ENCODE measurements at regions not wholly inside any gene's neighbourhood (a gene's known extent, or its start where the extent isn't known, plus 50 kb on each side); places are given as distances from the start of the nearest gene placed in this dataset.
A peak's percentile ranks its signal among the peaks of the same experiment; 100 is the strongest.

- no peak overlapping the region for H3K4me3 ChIP-seq (ENCODE audit: low read depth in 1 of 3, low read length in 3 of 3)
- peak in 1 of 2 donors; percentile 45 for TF ChIP-seq HNF4A (conservative IDR thresholded peaks at IDR 0.05)
- no peak for TF ChIP-seq TAF1 (conservative IDR thresholded peaks at IDR 0.05)
- no peak for TF ChIP-seq GABPA (IDR thresholded peaks at IDR 0.05 in 1 of 2, conservative IDR thresholded peaks at IDR 0.05 in 1 of 2)
- peaks cover 0 to 4% (median 0%) of the 10 kb centered on the region in 4 donors for H3K27me3 ChIP-seq (ENCODE audit: control insufficient read depth in 4 of 4, insufficient read depth in 4 of 4, low read length in 3 of 4)
- no peaks in the 10 kb centered on the region for H3K9me3 ChIP-seq (ENCODE audit: control insufficient read depth in 4 of 4, low read length in 3 of 4)
- 49% methylated on average over 5 of the region's 5 CpGs for WGBS
- H3K4me1 ChIP-seq (ENCODE audit: control insufficient read depth in 4 of 4, insufficient read depth in 4 of 4, low read length in 3 of 4): no peaks in the 10 kb centered on the region
- H3K27ac ChIP-seq (ENCODE audit: low read depth in 1 of 2, low read length in 2 of 2): no peak overlapping the region
- no peak overlapping the region for H3K9ac ChIP-seq (ENCODE audit: low read depth in 1 of 2, low read length in 2 of 2)
- H3K36me3 ChIP-seq (ENCODE audit: control insufficient read depth in 4 of 4, insufficient read depth in 3 of 4, low read depth in 1 of 4, low read length in 3 of 4): no peaks in the 10 kb centered on the region
- DNase-seq (ENCODE audit: low spot score): no peak
Measured at GRCh38 chr3:59368900-59369675, 319.3 kb upstream of the CFAP20DC start.

DNA sequence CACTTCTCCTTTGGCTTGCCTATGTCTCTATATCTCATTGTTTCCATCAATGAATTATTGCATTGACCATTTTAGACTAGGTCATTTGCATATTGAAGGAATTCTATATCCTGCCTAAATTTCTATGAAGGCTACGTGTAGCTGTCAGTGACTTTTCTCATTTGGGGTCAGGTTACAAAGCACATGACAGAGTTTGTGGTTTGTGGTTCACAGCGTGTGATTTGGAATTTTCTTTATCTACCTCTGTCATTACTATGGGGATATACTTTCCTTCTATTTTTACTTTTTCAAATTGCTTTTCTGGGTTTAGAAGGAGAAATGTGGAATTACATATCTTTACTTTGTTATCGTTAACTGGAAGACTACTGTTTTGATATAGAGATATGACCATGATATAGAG lies 317.3 kb upstream of the CFAP20DC start:
- Histone ChIP-seq H3K9ac (ENCODE audit: low read depth in 1 of 2, low read length in 2 of 2) (no peak overlapping the region), H3K9me3 (ENCODE audit: control insufficient read depth in 4 of 4, low read length in 3 of 4) (peaks cover 0 to 1% (median 0%) of the 10 kb centered on the region in 4 donors), H3K4me1 (ENCODE audit: control insufficient read depth in 4 of 4, insufficient read depth in 4 of 4, low read length in 3 of 4) (no peaks in the 10 kb centered on the region), H3K4me3 (ENCODE audit: low read depth in 1 of 3, low read length in 3 of 3) (no peak overlapping the region), H3K27me3 (ENCODE audit: control insufficient read depth in 4 of 4, insufficient read depth in 4 of 4, low read length in 3 of 4) (peaks cover 0 to 4% (median 0%) of the 10 kb centered on the region in 4 donors), H3K36me3 (ENCODE audit: control insufficient read depth in 4 of 4, insufficient read depth in 3 of 4, low read depth in 1 of 4, low read length in 3 of 4) (no peaks in the 10 kb centered on the region), H3K27ac (ENCODE audit: low read depth in 1 of 2, low read length in 2 of 2) (no peak overlapping the region)
- WGBS: 51% methylated on average over 3 of the region's 3 CpGs
- TF ChIP-seq, protein P1, sequence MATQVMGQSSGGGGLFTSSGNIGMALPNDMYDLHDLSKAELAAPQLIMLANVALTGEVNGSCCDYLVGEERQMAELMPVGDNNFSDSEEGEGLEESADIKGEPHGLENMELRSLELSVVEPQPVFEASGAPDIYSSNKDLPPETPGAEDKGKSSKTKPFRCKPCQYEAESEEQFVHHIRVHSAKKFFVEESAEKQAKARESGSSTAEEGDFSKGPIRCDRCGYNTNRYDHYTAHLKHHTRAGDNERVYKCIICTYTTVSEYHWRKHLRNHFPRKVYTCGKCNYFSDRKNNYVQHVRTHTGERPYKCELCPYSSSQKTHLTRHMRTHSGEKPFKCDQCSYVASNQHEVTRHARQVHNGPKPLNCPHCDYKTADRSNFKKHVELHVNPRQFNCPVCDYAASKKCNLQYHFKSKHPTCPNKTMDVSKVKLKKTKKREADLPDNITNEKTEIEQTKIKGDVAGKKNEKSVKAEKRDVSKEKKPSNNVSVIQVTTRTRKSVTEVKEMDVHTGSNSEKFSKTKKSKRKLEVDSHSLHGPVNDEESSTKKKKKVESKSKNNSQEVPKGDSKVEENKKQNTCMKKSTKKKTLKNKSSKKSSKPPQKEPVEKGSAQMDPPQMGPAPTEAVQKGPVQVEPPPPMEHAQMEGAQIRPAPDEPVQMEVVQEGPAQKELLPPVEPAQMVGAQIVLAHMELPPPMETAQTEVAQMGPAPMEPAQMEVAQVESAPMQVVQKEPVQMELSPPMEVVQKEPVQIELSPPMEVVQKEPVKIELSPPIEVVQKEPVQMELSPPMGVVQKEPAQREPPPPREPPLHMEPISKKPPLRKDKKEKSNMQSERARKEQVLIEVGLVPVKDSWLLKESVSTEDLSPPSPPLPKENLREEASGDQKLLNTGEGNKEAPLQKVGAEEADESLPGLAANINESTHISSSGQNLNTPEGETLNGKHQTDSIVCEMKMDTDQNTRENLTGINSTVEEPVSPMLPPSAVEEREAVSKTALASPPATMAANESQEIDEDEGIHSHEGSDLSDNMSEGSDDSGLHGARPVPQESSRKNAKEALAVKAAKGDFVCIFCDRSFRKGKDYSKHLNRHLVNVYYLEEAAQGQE (IDR thresholded peaks at IDR 0.05): no peak
- no peak for TF ChIP-seq GABPA (IDR thresholded peaks at IDR 0.05 in 1 of 2, conservative IDR thresholded peaks at IDR 0.05 in 1 of 2)
- TF ChIP-seq, protein P2, sequence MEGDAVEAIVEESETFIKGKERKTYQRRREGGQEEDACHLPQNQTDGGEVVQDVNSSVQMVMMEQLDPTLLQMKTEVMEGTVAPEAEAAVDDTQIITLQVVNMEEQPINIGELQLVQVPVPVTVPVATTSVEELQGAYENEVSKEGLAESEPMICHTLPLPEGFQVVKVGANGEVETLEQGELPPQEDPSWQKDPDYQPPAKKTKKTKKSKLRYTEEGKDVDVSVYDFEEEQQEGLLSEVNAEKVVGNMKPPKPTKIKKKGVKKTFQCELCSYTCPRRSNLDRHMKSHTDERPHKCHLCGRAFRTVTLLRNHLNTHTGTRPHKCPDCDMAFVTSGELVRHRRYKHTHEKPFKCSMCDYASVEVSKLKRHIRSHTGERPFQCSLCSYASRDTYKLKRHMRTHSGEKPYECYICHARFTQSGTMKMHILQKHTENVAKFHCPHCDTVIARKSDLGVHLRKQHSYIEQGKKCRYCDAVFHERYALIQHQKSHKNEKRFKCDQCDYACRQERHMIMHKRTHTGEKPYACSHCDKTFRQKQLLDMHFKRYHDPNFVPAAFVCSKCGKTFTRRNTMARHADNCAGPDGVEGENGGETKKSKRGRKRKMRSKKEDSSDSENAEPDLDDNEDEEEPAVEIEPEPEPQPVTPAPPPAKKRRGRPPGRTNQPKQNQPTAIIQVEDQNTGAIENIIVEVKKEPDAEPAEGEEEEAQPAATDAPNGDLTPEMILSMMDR (IDR thresholded peaks at IDR 0.05; ENCODE audit: low read depth, low read length, missing input control): no peak
- TF ChIP-seq SP1 (IDR thresholded peaks at IDR 0.05): no peak
- TF ChIP-seq NR2F2 (IDR thresholded peaks at IDR 0.05): no peak
- TF ChIP-seq, protein P3, sequence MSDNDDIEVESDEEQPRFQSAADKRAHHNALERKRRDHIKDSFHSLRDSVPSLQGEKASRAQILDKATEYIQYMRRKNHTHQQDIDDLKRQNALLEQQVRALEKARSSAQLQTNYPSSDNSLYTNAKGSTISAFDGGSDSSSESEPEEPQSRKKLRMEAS (IDR thresholded peaks at IDR 0.05): no peak
- TF ChIP-seq HNF4G (IDR thresholded peaks at IDR 0.05): no peak
- no peak for TF ChIP-seq YY1 (IDR thresholded peaks at IDR 0.05)
- TF ChIP-seq RXRA (IDR thresholded peaks at IDR 0.05): no peak
- TF ChIP-seq FOXA1 (IDR thresholded peaks at IDR 0.05): no peak
- no peak for TF ChIP-seq EGR1 (IDR thresholded peaks at IDR 0.05; ENCODE audit: low read depth in 2 of 2)
- TF ChIP-seq HNF4A (conservative IDR thresholded peaks at IDR 0.05): no peak
- no peak for TF ChIP-seq FOXA2 (IDR thresholded peaks at IDR 0.05)
- no peak for TF ChIP-seq JUND (IDR thresholded peaks at IDR 0.05)
- TF ChIP-seq TAF1 (conservative IDR thresholded peaks at IDR 0.05): no peak
- no peak for TF ChIP-seq RAD21 (IDR thresholded peaks at IDR 0.05)
- no peak for TF ChIP-seq ZBTB33 (IDR thresholded peaks at IDR 0.05)
- TF ChIP-seq ATF3 (IDR thresholded peaks at IDR 0.05): no peak
- DNase-seq (ENCODE audit: low spot score): no peak
